Lung (tissue), 11 donors: ENCODE measurements at regions not wholly inside any gene's neighbourhood (a gene's known extent, or its start where the extent isn't known, plus 50 kb on each side); places are given as distances from the start of the nearest gene placed in this dataset.

ENCODE experiments used
- ATAC-seq: fragments of 200-7000 bp; cut with Tn5 transposase; one replicate; pipeline ENCODE4 v1.9.1; 2020; ENCODE audit warnings: moderate number of reproducible peaks; ENCODE audit not compliant: insufficient read depth, low FRiP score
- DNase-seq, 3 donors: peaks; one replicate each; pipeline ENCODE4 v3.0.0-alpha.2; 2013 to 2017
- H3K27ac ChIP-seq, 2 donors: one replicate each; pipeline ENCODE4 v1.5.1; 2013; ENCODE audit warnings: mild to moderate bottlenecking in 2 of 2, moderate library complexity in 2 of 2, control low read depth in 1 of 2, inconsistent platforms in 1 of 2, low read depth in 1 of 2, low read length in 1 of 2
- H3K27me3 ChIP-seq, 3 donors: one replicate each; pipeline ENCODE4 v1.5.1; 2013; ENCODE audit warnings: low read length in 2 of 3; ENCODE audit not compliant: control insufficient read depth in 3 of 3, insufficient read depth in 3 of 3
- H3K36me3 ChIP-seq, 4 donors: one replicate each; pipeline ENCODE4 v1.5.1; 2013; ENCODE audit warnings: low read length in 4 of 4, mild to moderate bottlenecking in 1 of 4, moderate library complexity in 1 of 4; ENCODE audit not compliant: control insufficient read depth in 4 of 4, insufficient read depth in 4 of 4
- H3K4me1 ChIP-seq, 5 donors: one replicate each; pipeline ENCODE4 v1.5.1; 2013; ENCODE audit warnings: low read length in 5 of 5, mild to moderate bottlenecking in 2 of 5, moderate library complexity in 1 of 5; ENCODE audit not compliant: control insufficient read depth in 5 of 5, insufficient read depth in 5 of 5
- H3K4me3 ChIP-seq: one replicate; pipeline ENCODE4 v1.5.1; 2013; ENCODE audit warnings: mild to moderate bottlenecking, control low read depth, moderate library complexity
- H3K9ac ChIP-seq, 2 donors: one replicate each; pipeline ENCODE4 v1.5.1; 2013; ENCODE audit warnings: low read length in 2 of 2, control low read depth in 1 of 2; ENCODE audit not compliant: insufficient read depth in 1 of 2
- H3K9me3 ChIP-seq, 4 donors: one replicate each; pipeline ENCODE4 v1.5.1; 2013; ENCODE audit warnings: low read length in 3 of 4, mild to moderate bottlenecking in 1 of 4, moderate library complexity in 1 of 4; ENCODE audit not compliant: control insufficient read depth in 4 of 4, insufficient read depth in 3 of 4
- CTCF ChIP-seq: IDR thresholded peaks from 2 replicates; pipeline ENCODE4 v1.5.1; 2012; ENCODE audit warnings: mild to moderate bottlenecking; ENCODE audit errors: control extremely low read depth, extremely low read depth
- WGBS, 2 donors: extraction: QIAGEN DNeasy Blood & Tissue Kit; methylation state at CpG; one replicate each; pipeline ENCODE4 v1.1.7; 2013; 5-methylcytosine and 5-hydroxymethylcytosine counted together
- donor health status: control.
- donor health status: control.
- donor health status: Bipolar disorder and iron deficiency.
- donor health status: healthy.
- donor health status: DM: yes; HTN: yes; CAD: no.

GRCh38 chr20:11072982-11073381 is 399.2 kb upstream of the JAG1 start:
- no peak for TF ChIP-seq CTCF
- Histone ChIP-seq H3K36me3 (no peaks in the 10 kb centered on the region), H3K9me3 (peaks cover 0 to 6% (median 0%) of the 10 kb centered on the region in 4 donors), H3K27me3 (no peaks in the 10 kb centered on the region), H3K4me1 (peaks cover 0 to 4% (median 0%) of the 10 kb centered on the region in 5 donors), H3K4me3 (no peak overlapping the region), H3K9ac (no peak overlapping the region), H3K27ac (no peak overlapping the region)
- WGBS, 2 donors, result 74 to 83% methylated on average over 1 of the region's 1 CpG
- no peak for DNase-seq
- no peak for ATAC-seq

GRCh38 chr20:11076434-11077105 is 402.8 kb upstream of the JAG1 start:
- Histone ChIP-seq H3K36me3 (no peaks in the 10 kb centered on the region), H3K9ac (no peak overlapping the region), H3K4me3 (no peak overlapping the region), H3K9me3 (peaks cover 0 to 2% (median 0%) of the 10 kb centered on the region in 4 donors), H3K27me3 (no peaks in the 10 kb centered on the region), H3K27ac (no peak overlapping the region), H3K4me1 (peaks cover 0 to 4% (median 1%) of the 10 kb centered on the region in 5 donors)
- no peak for ATAC-seq
- WGBS, 2 donors, result 74 to 77% methylated on average over 10 of the region's 10 CpGs
- no peak for TF ChIP-seq CTCF
- peak in 2 of 3 donors; percentile 24 to 32 for DNase-seq

- Histone ChIP-seq H3K27ac (no peak overlapping the region), H3K9ac (no peak overlapping the region), H3K4me3 (no peak overlapping the region), H3K9me3 (no peaks in the 10 kb centered on the region), H3K4me1 (peaks cover 0 to 4% (median 1%) of the 10 kb centered on the region in 5 donors), H3K27me3 (no peaks in the 10 kb centered on the region), H3K36me3 (no peaks in the 10 kb centered on the region)
- WGBS, 2 donors, result 89 to 92% methylated on average over 2 of the region's 2 CpGs
- no peak for ATAC-seq
- TF ChIP-seq CTCF, result no peak
- DNase-seq, result no peak
These were observed 403.4 kb upstream of the JAG1 start for GRCh38 chr20:11077226-11077625.

GRCh38 chr20:11080010-11080409 is 406.2 kb upstream of the JAG1 start:
- Histone ChIP-seq H3K27ac (no peak overlapping the region), H3K36me3 (no peaks in the 10 kb centered on the region), H3K9me3 (peaks cover 0 to 2% (median 0%) of the 10 kb centered on the region in 4 donors), H3K4me3 (no peak overlapping the region), H3K9ac (no peak overlapping the region), H3K4me1 (peaks cover 0 to 4% (median 1%) of the 10 kb centered on the region in 5 donors), H3K27me3 (no peaks in the 10 kb centered on the region)
- ATAC-seq (no peak), DNase-seq (no peak)
- no peak for TF ChIP-seq CTCF
- WGBS, 2 donors, result 87 to 94% methylated on average over 3 of the region's 3 CpGs
